ENCODE measurements at regions not wholly inside any gene's neighbourhood (a gene's known extent, or its start where the extent isn't known, plus 50 kb on each side); places are given as distances from the start of the nearest gene placed in this dataset.

DNA sequence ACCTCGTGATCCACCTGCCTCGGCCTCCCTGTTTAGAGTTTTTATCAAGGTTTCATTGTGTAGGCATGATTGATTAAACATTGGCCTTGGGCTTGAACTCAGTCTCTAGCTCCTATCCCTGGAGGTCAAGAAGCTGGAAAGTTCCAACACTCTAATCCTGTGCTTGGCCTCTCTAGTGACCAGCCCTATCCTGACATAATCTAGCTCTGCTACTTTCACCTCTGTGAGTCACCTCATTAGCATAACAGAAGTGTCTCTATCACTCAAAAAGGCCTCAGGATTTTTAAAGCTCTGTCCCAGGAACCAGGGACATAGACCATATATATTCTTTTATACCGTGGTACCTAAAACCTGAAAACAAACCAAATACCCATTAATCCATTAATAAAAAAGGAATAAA is 377.5 kb downstream of the CENPC start:
- no peak for DNase-seq
- H3K27me3 ChIP-seq, result no peaks in the 10 kb centered on the region
- H3K27ac ChIP-seq, result no peak overlapping the region
- H3K4me1 ChIP-seq, result no peaks in the 10 kb centered on the region
- intact Hi-C loops (cut with DNase I), result no loop called here
- no peaks in the 10 kb centered on the region for H3K9me3 ChIP-seq
- WGBS, 2 donors, result 88 to 90% methylated on average over 3 of the region's 3 CpGs
- H3K4me3 ChIP-seq, result no peak overlapping the region
- TF ChIP-seq POLR2A (IDR thresholded peaks at IDR 0.05) (no peak), POLR2AphosphoS5 (IDR thresholded peaks at IDR 0.05) (no peak), EP300 (IDR thresholded peaks at IDR 0.05) (no peak)
- TF ChIP-seq, protein P1, sequence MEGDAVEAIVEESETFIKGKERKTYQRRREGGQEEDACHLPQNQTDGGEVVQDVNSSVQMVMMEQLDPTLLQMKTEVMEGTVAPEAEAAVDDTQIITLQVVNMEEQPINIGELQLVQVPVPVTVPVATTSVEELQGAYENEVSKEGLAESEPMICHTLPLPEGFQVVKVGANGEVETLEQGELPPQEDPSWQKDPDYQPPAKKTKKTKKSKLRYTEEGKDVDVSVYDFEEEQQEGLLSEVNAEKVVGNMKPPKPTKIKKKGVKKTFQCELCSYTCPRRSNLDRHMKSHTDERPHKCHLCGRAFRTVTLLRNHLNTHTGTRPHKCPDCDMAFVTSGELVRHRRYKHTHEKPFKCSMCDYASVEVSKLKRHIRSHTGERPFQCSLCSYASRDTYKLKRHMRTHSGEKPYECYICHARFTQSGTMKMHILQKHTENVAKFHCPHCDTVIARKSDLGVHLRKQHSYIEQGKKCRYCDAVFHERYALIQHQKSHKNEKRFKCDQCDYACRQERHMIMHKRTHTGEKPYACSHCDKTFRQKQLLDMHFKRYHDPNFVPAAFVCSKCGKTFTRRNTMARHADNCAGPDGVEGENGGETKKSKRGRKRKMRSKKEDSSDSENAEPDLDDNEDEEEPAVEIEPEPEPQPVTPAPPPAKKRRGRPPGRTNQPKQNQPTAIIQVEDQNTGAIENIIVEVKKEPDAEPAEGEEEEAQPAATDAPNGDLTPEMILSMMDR (IDR thresholded peaks at IDR 0.05), result no peak
- H3K36me3 ChIP-seq, result no peaks in the 10 kb centered on the region

DNA sequence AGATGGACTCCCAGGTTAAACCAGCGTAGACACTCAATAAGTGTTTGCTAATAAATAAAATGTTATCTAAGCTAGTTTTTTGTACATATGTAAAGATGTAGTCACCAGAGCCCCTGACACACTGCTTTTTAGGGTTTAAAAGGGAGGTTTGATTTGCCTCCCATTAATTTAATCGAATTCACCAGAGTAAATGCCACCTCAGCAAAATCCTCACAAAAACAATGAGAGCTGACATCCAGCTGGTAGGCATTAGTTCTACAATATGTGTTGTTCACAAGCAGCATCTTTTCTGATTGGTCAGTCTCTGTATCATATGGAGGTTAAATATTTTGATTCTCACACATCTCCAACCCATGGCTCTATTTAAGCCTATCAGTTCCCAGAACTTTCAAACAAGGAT is 382.6 kb downstream of the CENPC start:
- TF ChIP-seq POLR2A (IDR thresholded peaks at IDR 0.05), result no peak
- TF ChIP-seq, protein P1 (IDR thresholded peaks at IDR 0.05), result no peak
- Histone ChIP-seq H3K36me3 (no peaks in the 10 kb centered on the region), H3K4me3 (no peak overlapping the region), H3K27ac (no peak overlapping the region), H3K27me3 (no peaks in the 10 kb centered on the region), H3K4me1 (no peaks in the 10 kb centered on the region), H3K9me3 (no peaks in the 10 kb centered on the region)
- no peak for DNase-seq
- WGBS, 2 donors, result 65 to 82% methylated on average over 2 of the region's 2 CpGs
- intact Hi-C loops (cut with DNase I), result no loop called here

DNA sequence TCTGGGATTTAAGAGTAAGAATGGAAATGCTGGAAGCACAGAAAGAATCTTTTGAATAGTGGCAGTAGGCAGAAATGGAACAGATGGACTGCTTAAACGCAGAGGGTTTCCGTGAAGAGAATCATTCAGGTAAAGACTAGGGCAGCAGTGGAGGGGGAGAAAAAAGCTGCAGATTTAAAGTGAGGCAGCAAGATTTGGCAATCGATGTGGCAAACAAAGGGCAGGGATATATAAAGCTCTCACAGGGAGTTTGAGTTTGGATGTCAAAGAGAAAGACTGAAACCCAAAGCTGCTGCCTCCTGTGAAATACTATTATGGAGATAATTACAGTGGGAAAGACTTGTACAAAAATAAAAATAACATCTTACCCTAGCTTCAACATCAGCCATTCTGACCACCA is 384.0 kb downstream of the CENPC start:
- Histone ChIP-seq H3K27me3 (no peaks in the 10 kb centered on the region), H3K4me1 (no peaks in the 10 kb centered on the region), H3K27ac (no peak overlapping the region), H3K36me3 (no peaks in the 10 kb centered on the region), H3K4me3 (no peak overlapping the region), H3K9me3 (no peaks in the 10 kb centered on the region)
- intact Hi-C loops (cut with DNase I), result no loop called here
- DNase-seq, result no peak
- WGBS, 2 donors, result 73 to 85% methylated on average over 3 of the region's 3 CpGs
- TF ChIP-seq, protein P1 (IDR thresholded peaks at IDR 0.05), result no peak
- TF ChIP-seq EP300 (IDR thresholded peaks at IDR 0.05), result no peak
- no peak for TF ChIP-seq POLR2AphosphoS5 (IDR thresholded peaks at IDR 0.05)
- no peak for TF ChIP-seq POLR2A (IDR thresholded peaks at IDR 0.05)

DNA sequence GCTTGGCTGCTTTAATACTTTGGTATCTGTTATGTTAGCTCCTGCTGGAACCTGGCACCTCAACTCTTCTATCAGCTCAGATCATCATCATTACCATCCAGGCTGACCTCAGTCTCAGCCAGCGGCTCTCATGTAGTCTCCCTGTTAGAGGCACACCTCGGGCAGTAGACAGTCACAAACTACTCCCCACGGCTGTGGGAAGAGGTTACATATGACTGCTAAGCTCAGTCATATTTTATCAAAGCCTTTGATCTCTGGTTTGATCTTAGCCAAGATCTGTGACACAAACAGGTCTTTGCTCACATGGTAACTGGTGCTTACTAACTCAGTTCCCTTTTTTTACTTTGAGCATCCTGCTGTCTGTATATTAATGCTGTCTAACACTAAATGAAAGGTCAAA is 384.9 kb downstream of the CENPC start:
- WGBS, 2 donors, result 30 to 41% methylated on average over 3 of the region's 3 CpGs
- no peaks in the 10 kb centered on the region for H3K27me3 ChIP-seq
- no peak overlapping the region for H3K4me3 ChIP-seq
- TF ChIP-seq, protein P1 (IDR thresholded peaks at IDR 0.05), result no peak
- TF ChIP-seq POLR2A (IDR thresholded peaks at IDR 0.05), result no peak
- no peak for TF ChIP-seq EP300 (IDR thresholded peaks at IDR 0.05)
- TF ChIP-seq POLR2AphosphoS5 (IDR thresholded peaks at IDR 0.05), result no peak
- intact Hi-C loops (cut with DNase I), result no loop called here
- no peaks in the 10 kb centered on the region for H3K4me1 ChIP-seq
- DNase-seq, result no peak
- no peaks in the 10 kb centered on the region for H3K9me3 ChIP-seq
- H3K27ac ChIP-seq, result no peak overlapping the region
- no peaks in the 10 kb centered on the region for H3K36me3 ChIP-seq

DNA sequence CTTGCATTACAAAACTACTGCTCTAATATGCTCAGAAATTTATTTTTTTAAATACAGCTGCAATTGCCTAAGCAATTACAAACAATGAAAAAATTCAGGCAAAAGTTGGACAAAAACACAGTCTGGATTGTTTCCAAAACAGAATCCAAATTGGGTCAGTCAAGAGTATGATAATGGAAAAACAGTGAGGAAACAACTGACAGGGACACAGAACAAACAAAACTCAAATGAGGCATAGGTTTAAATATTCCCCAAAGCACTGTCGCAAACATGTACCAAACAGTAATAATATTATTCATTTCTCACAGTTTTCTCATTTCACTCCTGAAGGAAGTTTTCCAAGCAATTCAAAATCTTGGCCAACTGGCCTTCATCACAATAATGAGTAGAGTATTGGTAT is 386.6 kb downstream of the CENPC start:
- 90 to 98% methylated on average over 1 of the region's 1 CpG for WGBS, 2 donors
- Histone ChIP-seq H3K9me3 (no peaks in the 10 kb centered on the region), H3K4me1 (no peaks in the 10 kb centered on the region), H3K27me3 (no peaks in the 10 kb centered on the region), H3K36me3 (no peaks in the 10 kb centered on the region), H3K27ac (no peak overlapping the region), H3K4me3 (no peak overlapping the region)
- DNase-seq, result no peak
- TF ChIP-seq, protein P1 (IDR thresholded peaks at IDR 0.05), result no peak
- TF ChIP-seq EP300 (IDR thresholded peaks at IDR 0.05), result no peak
- no peak for TF ChIP-seq POLR2AphosphoS5 (IDR thresholded peaks at IDR 0.05)
- TF ChIP-seq POLR2A (IDR thresholded peaks at IDR 0.05), result no peak
- intact Hi-C loops (cut with DNase I), result no loop called here
